H9 (cell line): ENCODE measurements at regions not wholly inside any gene's neighbourhood (a gene's known extent, or its start where the extent isn't known, plus 50 kb on each side); places are given as distances from the start of the nearest gene placed in this dataset.
"Not testable (repeated sequence)": the region's sequence is repeated elsewhere in the genome, so short reads cannot be mapped to it uniquely, and the experiment has no call there.

ENCODE experiments used
- DNase-seq: peaks from one replicate; pipeline ENCODE4 v3.0.0-alpha.2; 2017
- H2AFZ ChIP-seq: one replicate; pipeline ENCODE4 v1.6.1; 2013; ENCODE audit warnings: mild to moderate bottlenecking, low read length, control low read depth, moderate library complexity
- H2AK5ac ChIP-seq: 2 replicates; pipeline ENCODE4 v1.6.1; 2013; ENCODE audit warnings: low read length, control low read depth, mixed read lengths; ENCODE audit not compliant: insufficient read length
- H2BK120ac ChIP-seq: one replicate; pipeline ENCODE4 v1.6.1; 2013; ENCODE audit warnings: low read depth, mild to moderate bottlenecking, low read length, control low read depth, inconsistent platforms; ENCODE audit not compliant: poor library complexity, severe bottlenecking
- H2BK12ac ChIP-seq: 2 replicates; pipeline ENCODE4 v1.6.1; 2013; ENCODE audit warnings: low read length, control low read depth, mixed read lengths, low read depth; ENCODE audit not compliant: insufficient read length
- H2BK15ac ChIP-seq: 2 replicates; pipeline ENCODE4 v1.6.1; 2013; ENCODE audit warnings: low read depth, low read length, control low read depth
- H2BK20ac ChIP-seq: one replicate; pipeline ENCODE4 v1.6.1; 2013; ENCODE audit warnings: low read depth, mild to moderate bottlenecking, low read length, control low read depth, inconsistent platforms; ENCODE audit not compliant: poor library complexity, severe bottlenecking
- H2BK5ac ChIP-seq: 2 replicates; pipeline ENCODE4 v1.6.1; 2013; ENCODE audit warnings: low read length, control low read depth, mixed read lengths; ENCODE audit not compliant: insufficient read length
- H3K14ac ChIP-seq: 2 replicates; pipeline ENCODE4 v1.6.1; 2013; ENCODE audit warnings: low read length, control low read depth; ENCODE audit not compliant: insufficient read depth
- H3K18ac ChIP-seq: 2 replicates; pipeline ENCODE4 v1.6.1; 2013; ENCODE audit warnings: low read depth, mild to moderate bottlenecking, mixed read lengths, low read length, control low read depth; ENCODE audit not compliant: insufficient read length
- H3K23ac ChIP-seq: 2 replicates; pipeline ENCODE4 v1.6.1; 2013; ENCODE audit warnings: low read length, control low read depth, mixed read lengths, low read depth; ENCODE audit not compliant: insufficient read length
- H3K23me2 ChIP-seq: 2 replicates; pipeline ENCODE4 v1.6.1; 2013; ENCODE audit warnings: low read depth, mild to moderate bottlenecking, mixed read lengths, low read length, control low read depth; ENCODE audit not compliant: insufficient read length, poor library complexity, severe bottlenecking
- H3K27ac ChIP-seq: 2 replicates; pipeline ENCODE4 v1.5.1; 2013; ENCODE audit warnings: low read length, control low read depth, mixed read lengths, low read depth; ENCODE audit not compliant: insufficient read length
- H3K27me3 ChIP-seq: 2 replicates; pipeline ENCODE4 v1.6.1; 2013; ENCODE audit warnings: low read length, control low read depth, inconsistent platforms; ENCODE audit not compliant: insufficient read depth
- H3K4ac ChIP-seq: 2 replicates; pipeline ENCODE4 v1.6.1; 2013; ENCODE audit warnings: low read depth, mild to moderate bottlenecking, control low read depth, inconsistent platforms, low read length, moderate library complexity
- H3K4me1 ChIP-seq: 2 replicates; pipeline ENCODE4 v1.6.1; 2013; ENCODE audit warnings: low read length, control low read depth, inconsistent platforms; ENCODE audit not compliant: insufficient read depth
- H3K4me2 ChIP-seq: 2 replicates; pipeline ENCODE4 v1.6.1; 2013; ENCODE audit warnings: low read length, control low read depth, mixed read lengths; ENCODE audit not compliant: insufficient read length, insufficient read depth
- H3K56ac ChIP-seq: 2 replicates; pipeline ENCODE4 v1.6.1; 2013; ENCODE audit warnings: low read depth, mild to moderate bottlenecking, mixed read lengths, low read length, control low read depth; ENCODE audit not compliant: insufficient read length
- H3K79me1 ChIP-seq: 2 replicates; pipeline ENCODE4 v1.6.1; 2013; ENCODE audit warnings: low read depth, mild to moderate bottlenecking, moderate library complexity, low read length, control low read depth, inconsistent platforms; ENCODE audit not compliant: insufficient read depth, poor library complexity, severe bottlenecking
- H3K79me2 ChIP-seq: 2 replicates; pipeline ENCODE4 v1.6.1; 2013; ENCODE audit warnings: low read length, control low read depth, inconsistent platforms; ENCODE audit not compliant: insufficient read depth
- H3K9ac ChIP-seq: 2 replicates; pipeline ENCODE4 v1.6.1; 2013; ENCODE audit warnings: low read length, control low read depth, mixed read lengths; ENCODE audit not compliant: insufficient read length; ENCODE audit errors: extremely low read depth
- H3K9me3 ChIP-seq: one replicate; pipeline ENCODE4 v1.6.1; 2013; ENCODE audit warnings: low read depth, low read length, inconsistent platforms; ENCODE audit not compliant: control insufficient read depth
- H3T11ph ChIP-seq: one replicate; pipeline ENCODE4 v1.6.1; 2013; ENCODE audit warnings: mild to moderate bottlenecking, low read length, control low read depth, inconsistent platforms
- H4K20me1 ChIP-seq: one replicate; pipeline ENCODE4 v1.6.1; 2013; ENCODE audit not compliant: control insufficient read depth, insufficient read length, insufficient read depth
- H4K5ac ChIP-seq: 2 replicates; pipeline ENCODE4 v1.6.1; 2013; ENCODE audit warnings: low read depth, mild to moderate bottlenecking, mixed read lengths, low read length, control low read depth; ENCODE audit not compliant: insufficient read length
- H4K8ac ChIP-seq: replicated peaks from 2 replicates; pipeline ENCODE4 v1.6.1; 2013; ENCODE audit warnings: low read length, control low read depth, mixed read lengths, low read depth; ENCODE audit not compliant: insufficient read length
- H4K91ac ChIP-seq: 2 replicates; pipeline ENCODE4 v1.6.1; 2013; ENCODE audit warnings: low read depth, mild to moderate bottlenecking, moderate library complexity, mixed read lengths, low read length, control low read depth; ENCODE audit not compliant: insufficient read length
- H3K27ac Mint-ChIP-seq, 3 experiments: 2 replicates in 2 of 3; 3 replicates in 1 of 3; pipeline ENCODE4 v1.8.0; 2020 to 2021; ENCODE audit warnings: mixed read lengths in 3 of 3, mild to moderate bottlenecking in 1 of 3, moderate library complexity in 1 of 3
- H3K27me3 Mint-ChIP-seq: 2 replicates; pipeline ENCODE4 v1.8.0; 2021; ENCODE audit warnings: low read depth, mild to moderate bottlenecking, moderate library complexity, mixed read lengths
- H3K36me3 Mint-ChIP-seq, 3 experiments: 2 replicates in 2 of 3; 3 replicates in 1 of 3; pipeline ENCODE4 v1.8.0; 2020 to 2021; ENCODE audit warnings: low read depth in 3 of 3, mixed read lengths in 3 of 3; ENCODE audit not compliant: insufficient read depth in 1 of 3
- H3K4me1 Mint-ChIP-seq, 2 experiments: 2 replicates each; pipeline ENCODE4 v1.8.0; 2020; ENCODE audit warnings: mixed read lengths in 2 of 2
- H3K4me3 Mint-ChIP-seq, 2 experiments: 2 replicates in 1 of 2; 3 replicates in 1 of 2; pipeline ENCODE4 v1.8.0; 2020 to 2021; ENCODE audit warnings: mild to moderate bottlenecking in 2 of 2, mixed read lengths in 2 of 2, moderate library complexity in 1 of 2
- H3K9me3 Mint-ChIP-seq, 2 experiments: 2 replicates in 1 of 2; 3 replicates in 1 of 2; pipeline ENCODE4 v1.8.0; 2020; ENCODE audit warnings: mild to moderate bottlenecking in 2 of 2, mixed read lengths in 2 of 2, moderate library complexity in 1 of 2
- WGBS: extraction: QIAGEN DNeasy Blood & Tissue Kit; methylation state at CpG from one replicate; pipeline ENCODE4 v1.1.7; 2013; ENCODE audit warnings: missing lambda C conversion rate, low lambda C conversion rate, mixed read lengths; ENCODE audit not compliant: insufficient read length; ENCODE audit errors: extremely low coverage; 5-methylcytosine and 5-hydroxymethylcytosine counted together

DNA sequence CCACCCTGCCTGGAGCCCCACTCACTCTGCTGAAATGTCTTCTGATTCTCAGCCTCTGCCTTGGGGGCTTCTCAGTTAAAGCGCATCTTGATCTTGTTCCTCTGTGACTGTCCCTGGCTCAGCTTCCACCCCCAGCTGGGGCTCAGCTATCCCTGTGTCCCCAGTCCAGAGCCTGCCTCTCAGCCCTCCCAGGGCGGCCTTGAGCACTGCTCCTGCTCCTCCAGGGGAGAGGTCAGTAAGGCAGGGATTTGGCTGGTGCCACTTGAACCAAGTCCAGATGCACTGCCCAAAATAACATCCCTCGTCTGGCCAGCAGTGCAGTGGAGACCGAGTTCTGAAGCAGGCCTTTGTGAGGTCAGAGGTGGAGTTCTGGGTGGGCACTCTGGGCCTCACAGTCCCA, 1950.8 kb downstream of the FOXD4L5 start:
- not testable (repeated sequence) for H3K79me2 ChIP-seq

DNA sequence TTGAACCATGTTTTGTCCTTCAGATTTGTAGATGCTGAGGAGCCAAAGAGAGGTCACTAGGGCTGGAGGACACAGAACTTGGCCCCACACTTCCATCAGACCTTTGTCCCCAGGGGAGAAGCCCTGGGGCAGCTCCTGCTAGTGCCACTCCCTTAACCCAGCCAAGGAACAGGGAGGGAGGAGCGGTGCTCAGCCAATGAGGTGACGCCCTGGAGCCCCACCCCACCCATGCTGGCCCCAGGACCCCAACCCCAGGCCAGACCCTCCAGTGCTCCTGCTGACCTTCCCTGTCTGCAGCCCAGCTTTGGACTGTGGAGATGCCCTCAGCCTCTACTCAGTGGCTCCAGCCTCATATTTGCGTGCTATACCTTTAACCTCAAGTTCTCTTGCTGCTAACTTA, 1951.9 kb downstream of the FOXD4L5 start:
- H3K27ac ChIP-seq, H3K4me1 ChIP-seq, H2BK5ac ChIP-seq, H3K4me3 Mint-ChIP-seq, H2BK120ac ChIP-seq, H3K27ac Mint-ChIP-seq, H4K5ac ChIP-seq, H3K18ac ChIP-seq, H2BK12ac ChIP-seq, H3K9me3 ChIP-seq, H3K79me2 ChIP-seq, H4K8ac ChIP-seq, H3K4me1 Mint-ChIP-seq, H2AFZ ChIP-seq, H3K27me3 ChIP-seq, H3K4me2 ChIP-seq, H3T11ph ChIP-seq, H2BK15ac ChIP-seq, H3K14ac ChIP-seq, H4K91ac ChIP-seq, H2AK5ac ChIP-seq, H4K20me1 ChIP-seq, H3K79me1 ChIP-seq, H3K23me2 ChIP-seq, H3K36me3 Mint-ChIP-seq, H3K9me3 Mint-ChIP-seq, DNase-seq, H2BK20ac ChIP-seq, H3K56ac ChIP-seq, H3K9ac ChIP-seq, H3K23ac ChIP-seq, H3K4ac ChIP-seq: not testable (repeated sequence)
- WGBS: no CpG with 5 or more reads among the region's 3 CpGs
- H3K27me3 Mint-ChIP-seq: peaks cover 20% of the 10 kb centered on the region

More for the DNA sequence above, 1950.8 kb downstream of the FOXD4L5 start:
- H4K20me1 ChIP-seq, H3K18ac ChIP-seq, H2BK12ac ChIP-seq, H3K23me2 ChIP-seq, H3K4me3 Mint-ChIP-seq, H4K5ac ChIP-seq, H3K79me1 ChIP-seq, H4K91ac ChIP-seq, H3K14ac ChIP-seq, H3K27ac ChIP-seq, H3K4me1 Mint-ChIP-seq, H3K56ac ChIP-seq, H3K27ac Mint-ChIP-seq, H3K4ac ChIP-seq, H3K4me2 ChIP-seq, H3K27me3 ChIP-seq, H4K8ac ChIP-seq, H2AK5ac ChIP-seq, H2BK5ac ChIP-seq, H2BK20ac ChIP-seq, H2BK120ac ChIP-seq, H2AFZ ChIP-seq, H3K4me1 ChIP-seq, H3K9me3 Mint-ChIP-seq, H3T11ph ChIP-seq, H3K9ac ChIP-seq, H3K36me3 Mint-ChIP-seq, H3K23ac ChIP-seq, H3K9me3 ChIP-seq, DNase-seq, H2BK15ac ChIP-seq: not testable (repeated sequence)
- WGBS: no CpG with 5 or more reads among the region's 4 CpGs
- H3K27me3 Mint-ChIP-seq: peaks cover 17% of the 10 kb centered on the region
